ENCODE measurements at regions not wholly inside any gene's neighbourhood (a gene's known extent, or its start where the extent isn't known, plus 50 kb on each side); places are given as distances from the start of the nearest gene placed in this dataset.

DNA sequence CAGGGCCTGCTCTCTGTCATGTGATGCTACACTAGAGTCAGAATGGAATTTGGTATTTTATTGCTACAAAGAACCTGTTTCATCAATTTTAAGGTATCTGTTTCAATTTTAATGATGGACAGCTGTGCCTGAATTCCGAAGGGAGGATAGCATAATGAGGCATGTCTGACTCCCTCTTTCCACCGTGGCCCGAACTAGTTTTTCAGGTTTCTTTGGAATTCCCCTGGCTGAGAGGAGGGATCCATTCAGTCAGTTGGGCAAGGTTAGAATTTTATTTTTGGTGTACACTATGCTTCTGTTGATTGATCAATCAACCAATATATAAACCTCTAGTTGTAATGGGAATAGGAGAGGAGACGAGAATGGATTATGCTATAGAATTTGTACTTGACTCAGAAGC is 761.8 kb downstream of the FAM133A start:
- TF ChIP-seq POLR2A (IDR thresholded peaks at IDR 0.05; ENCODE audit: low read depth, low read length) (no peak), POLR2AphosphoS5 (IDR thresholded peaks at IDR 0.05; ENCODE audit: low read depth, low read length) (no peak)

Data from GM12892 (cell line).